ENCODE measurements at regions not wholly inside any gene's neighbourhood (a gene's known extent, or its start where the extent isn't known, plus 50 kb on each side); places are given as distances from the start of the nearest gene placed in this dataset.
"Not testable (repeated sequence)": the region's sequence is repeated elsewhere in the genome, so short reads cannot be mapped to it uniquely, and the experiment has no call there.

GRCh38 chr11:112714340-112714739 is 246.9 kb upstream of the NCAM1 start:
- DNase-seq (ENCODE audit: low read depth), result not testable (repeated sequence)

DNA sequence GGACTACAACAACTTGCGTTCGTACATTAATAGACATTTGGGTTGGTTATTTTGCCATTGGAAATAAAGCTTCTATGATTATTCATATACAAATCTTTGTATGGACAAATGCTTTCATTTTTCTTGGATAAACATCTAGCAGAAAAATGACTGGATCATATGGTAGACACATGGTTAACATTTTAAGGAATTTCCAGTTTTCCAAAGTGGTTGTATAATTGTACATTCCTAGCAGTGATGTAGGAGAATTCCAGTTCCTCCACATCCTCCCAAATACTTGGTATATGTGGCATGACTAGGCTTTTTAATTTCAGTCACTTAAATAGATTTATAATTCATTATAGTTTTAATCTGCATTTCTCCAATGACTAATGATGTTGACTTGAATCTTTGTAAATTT is 246.2 kb upstream of the NCAM1 start:
- no peak for DNase-seq (ENCODE audit: low read depth)

- DNase-seq (ENCODE audit: low read depth), result no peak
These were observed 242.7 kb upstream of the NCAM1 start for GRCh38 chr11:112718483-112718882.

- no peak for DNase-seq (ENCODE audit: low read depth)
These were observed 241.3 kb upstream of the NCAM1 start for GRCh38 chr11:112719736-112720525.

GRCh38 chr11:112722148-112722547 is 239.1 kb upstream of the NCAM1 start:
- no peak for DNase-seq (ENCODE audit: low read depth)

- DNase-seq (ENCODE audit: low read depth), result no peak
These were observed 238.3 kb upstream of the NCAM1 start for GRCh38 chr11:112722876-112723275.

- DNase-seq (ENCODE audit: low read depth), result no peak
These were observed 237.3 kb upstream of the NCAM1 start for GRCh38 chr11:112723676-112724495.

DNA sequence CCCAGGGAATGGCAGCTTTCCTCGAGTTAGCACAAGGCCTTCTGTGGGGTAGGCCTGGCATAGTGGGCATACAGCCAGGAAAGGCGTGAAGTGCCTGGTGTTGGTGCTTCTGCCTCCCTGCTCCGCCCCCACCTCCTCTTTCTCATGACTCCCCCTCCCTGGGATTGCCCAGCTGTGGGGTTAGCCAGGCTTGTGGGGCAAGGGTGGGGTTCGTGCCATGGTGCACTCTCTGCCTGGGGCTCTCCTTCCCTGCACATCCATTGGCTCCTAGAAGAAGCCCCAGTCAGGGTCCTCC is 236.8 kb upstream of the NCAM1 start:
- DNase-seq (ENCODE audit: low read depth), result no peak

DNA sequence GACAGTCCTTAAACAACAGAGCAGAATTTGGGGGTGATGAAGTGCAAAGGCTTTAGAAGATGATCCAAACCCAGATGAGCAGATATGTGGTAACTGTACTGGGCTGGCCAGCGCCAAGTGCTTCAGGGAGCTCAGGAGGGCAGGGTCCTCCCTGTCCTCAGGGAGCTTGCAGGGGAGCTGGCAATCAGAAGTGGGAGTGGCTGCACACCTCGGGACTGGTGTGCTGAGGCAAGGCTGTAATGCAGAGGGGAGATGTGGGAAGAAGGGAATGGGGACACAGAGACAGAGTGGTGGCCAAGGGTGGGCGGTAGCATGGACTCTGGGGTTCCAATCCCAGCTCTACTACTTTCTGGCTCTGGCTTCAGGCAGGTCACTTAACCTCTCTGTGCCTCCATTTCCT is 235.6 kb upstream of the NCAM1 start:
- no peak for DNase-seq (ENCODE audit: low read depth)

DNA sequence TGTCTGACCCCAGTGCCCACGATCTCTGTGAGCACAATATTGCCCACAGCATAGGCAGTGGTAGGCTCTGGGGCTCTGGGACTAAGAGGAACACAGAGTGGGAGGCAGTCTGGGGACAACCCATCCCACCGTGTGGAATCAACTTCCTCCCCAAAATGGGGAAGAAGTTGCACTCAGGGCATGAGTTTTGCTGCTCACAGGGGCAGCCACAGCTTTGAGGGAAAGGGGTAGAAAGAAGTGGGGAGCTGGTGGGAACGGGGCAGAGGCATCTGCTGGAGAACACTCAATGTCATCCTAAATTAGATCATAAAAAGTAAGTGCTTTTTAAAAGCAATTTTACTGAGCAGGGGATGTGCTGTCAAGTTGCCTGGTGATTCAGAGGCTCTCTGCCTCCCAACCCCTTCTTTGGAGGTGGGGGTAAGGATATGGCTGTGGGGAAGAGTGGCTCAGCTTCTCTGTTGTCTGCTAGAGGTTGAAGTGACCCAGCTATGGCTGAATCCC is 233.8 kb upstream of the NCAM1 start:
- no peak for DNase-seq (ENCODE audit: low read depth)

- DNase-seq (ENCODE audit: low read depth), result no peak
These were observed 232.9 kb upstream of the NCAM1 start for GRCh38 chr11:112728288-112728687.

- DNase-seq (ENCODE audit: low read depth), result no peak
These were observed 232.5 kb upstream of the NCAM1 start for GRCh38 chr11:112728716-112729115.

GRCh38 chr11:112730591-112730990 is 230.6 kb upstream of the NCAM1 start:
- no peak for DNase-seq (ENCODE audit: low read depth)

GRCh38 chr11:112731538-112731937 is 229.7 kb upstream of the NCAM1 start:
- no peak for DNase-seq (ENCODE audit: low read depth)

DNA sequence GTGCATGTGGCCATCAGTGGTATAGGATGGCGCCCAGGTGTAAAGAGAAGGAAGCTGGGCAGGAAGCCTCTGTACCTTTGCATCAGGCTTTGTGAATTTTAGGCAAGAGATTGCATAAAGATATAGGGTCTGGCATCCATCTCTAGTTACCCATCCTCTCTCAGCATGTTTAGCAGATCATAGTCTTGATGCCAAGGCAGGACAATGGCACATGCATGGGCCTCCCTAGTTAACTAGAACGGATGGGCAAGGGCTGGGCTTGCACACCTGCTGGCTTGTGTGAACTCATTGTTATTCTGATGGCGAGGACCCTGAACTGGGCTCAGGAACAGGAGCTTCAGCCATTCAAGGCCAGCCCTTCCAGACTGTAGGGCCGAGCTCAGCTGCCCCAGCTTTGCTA is 229.2 kb upstream of the NCAM1 start:
- DNase-seq (ENCODE audit: low read depth), result no peak

DNA sequence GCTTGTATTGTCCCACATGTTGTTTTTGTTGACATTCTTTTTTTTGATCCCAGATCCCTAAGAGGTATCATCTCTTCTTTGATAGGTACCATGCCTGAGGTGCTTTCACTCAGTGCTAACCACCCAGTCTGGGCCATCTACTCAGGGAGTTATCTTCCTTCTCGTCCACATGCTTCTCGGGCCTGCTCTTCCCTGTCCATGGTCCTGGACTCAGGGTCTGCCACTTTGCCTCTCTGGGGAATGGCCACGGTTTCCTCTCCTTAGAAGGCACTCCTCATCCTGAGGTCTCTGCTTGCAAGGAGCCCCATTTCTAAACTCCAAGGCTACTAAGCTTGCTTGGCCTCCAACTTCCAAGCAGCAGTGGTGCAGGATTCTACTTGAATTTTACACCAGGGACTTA is 227.0 kb upstream of the NCAM1 start:
- no peak for DNase-seq (ENCODE audit: low read depth)

GRCh38 chr11:112735470-112735869 is 225.8 kb upstream of the NCAM1 start:
- DNase-seq (ENCODE audit: low read depth), result no peak

DNA sequence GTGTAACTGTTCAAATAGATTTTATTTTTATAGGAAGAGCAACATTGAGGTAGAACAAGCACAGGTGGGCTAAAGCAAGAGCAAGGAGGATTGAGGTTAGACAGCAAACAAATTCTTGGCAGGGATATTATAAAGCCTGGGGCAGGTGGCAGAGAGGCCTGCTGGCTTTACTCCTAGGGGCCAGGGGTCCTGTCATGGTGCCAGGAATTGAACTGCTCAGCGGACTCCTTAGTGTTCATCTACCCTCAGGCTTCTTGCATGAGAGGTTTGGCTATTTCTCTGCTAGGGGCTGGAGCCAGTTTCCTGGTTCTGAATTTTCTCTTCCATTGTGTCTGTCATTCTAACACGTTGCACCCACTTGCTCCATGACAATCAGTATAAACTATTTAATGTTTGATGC is 217.2 kb upstream of the NCAM1 start:
- no peak for DNase-seq (ENCODE audit: low read depth)

DNA sequence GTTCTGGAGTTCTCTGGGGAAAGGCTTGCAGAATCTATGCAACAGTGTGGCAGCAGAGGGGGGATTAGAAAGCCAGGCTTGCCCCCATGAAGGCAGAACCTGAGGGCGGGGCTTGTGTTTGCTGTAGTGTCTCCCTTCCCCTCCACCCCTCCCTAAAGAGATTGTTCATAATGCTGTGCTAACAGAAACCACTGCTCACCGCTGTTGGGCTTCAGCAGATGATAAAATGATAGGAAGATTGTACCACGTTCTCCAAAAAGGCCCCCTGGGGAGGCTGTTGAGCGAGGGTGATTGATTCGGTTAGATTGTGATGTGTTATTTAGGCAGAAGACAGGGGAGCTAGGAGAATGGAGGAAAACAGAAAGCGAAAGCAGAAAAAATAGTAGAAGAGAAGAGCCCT is 215.2 kb upstream of the NCAM1 start:
- no peak for DNase-seq (ENCODE audit: low read depth)

DNA sequence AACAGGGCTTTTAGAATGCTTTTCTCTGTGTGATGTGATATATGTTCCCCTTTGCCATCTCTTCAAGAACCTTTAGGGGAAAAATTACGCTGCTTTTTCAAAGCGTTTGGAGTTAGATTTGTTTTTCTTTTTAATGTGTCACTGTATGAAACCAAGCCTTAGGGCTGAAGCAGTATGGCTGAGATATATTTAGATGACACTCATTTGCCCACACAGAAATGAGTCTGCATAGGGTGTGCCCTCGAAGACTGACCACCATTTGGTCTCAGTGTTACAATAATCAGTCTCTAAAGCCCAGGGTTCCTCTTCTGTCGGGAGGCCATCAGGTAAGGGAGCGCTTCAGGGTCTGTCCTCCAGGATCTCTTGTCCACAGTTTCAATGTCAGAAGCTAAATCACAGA is 213.0 kb upstream of the NCAM1 start:
- DNase-seq (ENCODE audit: low read depth), result no peak

- no peak for DNase-seq (ENCODE audit: low read depth)
These were observed 212.3 kb upstream of the NCAM1 start for GRCh38 chr11:112748713-112749543.

DNA sequence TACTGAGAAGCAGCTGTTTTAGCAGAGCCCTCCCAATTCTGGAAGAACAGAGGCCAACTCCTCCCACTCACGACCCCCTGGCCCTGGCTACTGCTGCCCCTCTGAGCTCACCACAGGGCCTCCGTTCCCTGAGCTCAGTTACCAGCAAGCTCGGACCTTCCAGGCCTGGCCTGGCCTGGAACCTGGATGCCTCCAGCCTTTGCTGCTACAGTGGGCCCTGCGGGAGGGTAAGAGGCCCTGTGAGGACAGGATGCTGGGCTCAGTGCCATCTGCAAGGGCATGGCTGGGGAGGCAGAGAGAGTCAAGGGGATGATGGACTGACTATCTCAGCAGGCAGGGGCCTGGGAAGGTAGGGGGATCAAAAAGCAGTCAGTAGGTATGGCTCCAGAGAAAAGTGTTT is 209.9 kb upstream of the NCAM1 start:
- DNase-seq (ENCODE audit: low read depth), result no peak

DNA sequence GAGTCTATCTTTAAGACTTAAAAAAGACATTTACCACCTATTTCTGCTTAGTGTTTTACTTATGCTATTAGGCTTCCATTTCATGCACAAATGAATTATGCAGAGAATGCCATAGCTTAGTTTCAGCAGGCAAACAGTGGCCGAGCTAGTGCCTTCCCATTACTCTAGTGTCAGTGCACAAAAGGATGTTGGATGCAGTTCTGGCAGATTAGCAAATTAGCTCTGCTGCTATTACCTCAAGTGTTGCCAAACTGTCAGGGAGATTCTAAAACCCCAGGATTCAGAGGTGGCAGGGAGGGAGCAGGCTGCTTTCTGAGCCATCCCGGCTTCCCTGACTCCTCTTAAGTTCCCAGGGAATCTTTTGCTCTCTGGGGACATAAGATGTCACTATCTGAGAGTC is 209.4 kb upstream of the NCAM1 start:
- DNase-seq (ENCODE audit: low read depth), result no peak
